ENCODE measurements at regions not wholly inside any gene's neighbourhood (a gene's known extent, or its start where the extent isn't known, plus 50 kb on each side); places are given as distances from the start of the nearest gene placed in this dataset.
"Not testable (repeated sequence)": the region's sequence is repeated elsewhere in the genome, so short reads cannot be mapped to it uniquely, and the experiment has no call there.

GRCh38 chr20:30419871-30420420 lies 837.5 kb upstream of the DEFB115 start:
- not testable (repeated sequence) for H3K4me1 Mint-ChIP-seq (ENCODE audit: low read depth); H3K27ac Mint-ChIP-seq; DNase-seq; H3K36me3 Mint-ChIP-seq (ENCODE audit: insufficient read depth in 2 of 2); H3K4me3 Mint-ChIP-seq; H3K27me3 Mint-ChIP-seq (ENCODE audit: low read depth); ATAC-seq (replicated peaks in 1 of 2); H3K9me3 Mint-ChIP-seq

Data from activated T-cell treated with anti-CD3 and anti-CD28 coated beads, Interleukin-2, amount 50 U/mL, for 72 hours (primary cell).